ENCODE measurements at regions not wholly inside any gene's neighbourhood (a gene's known extent, or its start where the extent isn't known, plus 50 kb on each side); places are given as distances from the start of the nearest gene placed in this dataset.

DNA sequence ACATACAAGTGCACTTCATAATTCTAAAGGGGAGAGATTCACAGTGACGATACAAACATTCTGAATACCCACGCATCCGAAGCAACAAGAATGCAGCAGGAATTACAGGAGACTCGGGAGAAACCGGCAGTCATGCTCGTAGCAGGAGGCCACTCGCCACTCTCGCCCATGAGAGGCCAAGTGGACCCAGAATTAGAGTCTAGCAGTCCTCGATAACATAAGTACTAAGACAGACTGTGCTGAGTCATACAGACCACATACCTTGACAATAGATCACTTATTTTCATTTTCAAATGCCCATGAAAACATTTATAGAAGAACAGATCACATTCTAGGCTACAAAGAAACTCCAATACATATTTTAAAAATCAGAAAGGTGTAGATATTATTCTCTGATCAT lies 299.1 kb upstream of the TSHZ3 start:
- TF ChIP-seq, protein P1, sequence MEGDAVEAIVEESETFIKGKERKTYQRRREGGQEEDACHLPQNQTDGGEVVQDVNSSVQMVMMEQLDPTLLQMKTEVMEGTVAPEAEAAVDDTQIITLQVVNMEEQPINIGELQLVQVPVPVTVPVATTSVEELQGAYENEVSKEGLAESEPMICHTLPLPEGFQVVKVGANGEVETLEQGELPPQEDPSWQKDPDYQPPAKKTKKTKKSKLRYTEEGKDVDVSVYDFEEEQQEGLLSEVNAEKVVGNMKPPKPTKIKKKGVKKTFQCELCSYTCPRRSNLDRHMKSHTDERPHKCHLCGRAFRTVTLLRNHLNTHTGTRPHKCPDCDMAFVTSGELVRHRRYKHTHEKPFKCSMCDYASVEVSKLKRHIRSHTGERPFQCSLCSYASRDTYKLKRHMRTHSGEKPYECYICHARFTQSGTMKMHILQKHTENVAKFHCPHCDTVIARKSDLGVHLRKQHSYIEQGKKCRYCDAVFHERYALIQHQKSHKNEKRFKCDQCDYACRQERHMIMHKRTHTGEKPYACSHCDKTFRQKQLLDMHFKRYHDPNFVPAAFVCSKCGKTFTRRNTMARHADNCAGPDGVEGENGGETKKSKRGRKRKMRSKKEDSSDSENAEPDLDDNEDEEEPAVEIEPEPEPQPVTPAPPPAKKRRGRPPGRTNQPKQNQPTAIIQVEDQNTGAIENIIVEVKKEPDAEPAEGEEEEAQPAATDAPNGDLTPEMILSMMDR (IDR thresholded peaks at IDR 0.05; ENCODE audit: unreplicated experiment), result no peak
- no peaks in the 10 kb centered on the region for H3K27me3 Mint-ChIP-seq
- no peak overlapping the region for H3K27ac Mint-ChIP-seq
- H3K36me3 Mint-ChIP-seq (ENCODE audit: insufficient read depth), result no peaks in the 10 kb centered on the region
- no peaks in the 10 kb centered on the region for H3K9me3 Mint-ChIP-seq (ENCODE audit: low read depth)
- H3K4me1 Mint-ChIP-seq (ENCODE audit: low read depth), result peaks cover 9% of the 10 kb centered on the region
- DNase-seq (ENCODE audit: low spot score, unreplicated experiment), result no peak
- H3K4me3 Mint-ChIP-seq (ENCODE audit: low read depth), result no peak overlapping the region

DNA sequence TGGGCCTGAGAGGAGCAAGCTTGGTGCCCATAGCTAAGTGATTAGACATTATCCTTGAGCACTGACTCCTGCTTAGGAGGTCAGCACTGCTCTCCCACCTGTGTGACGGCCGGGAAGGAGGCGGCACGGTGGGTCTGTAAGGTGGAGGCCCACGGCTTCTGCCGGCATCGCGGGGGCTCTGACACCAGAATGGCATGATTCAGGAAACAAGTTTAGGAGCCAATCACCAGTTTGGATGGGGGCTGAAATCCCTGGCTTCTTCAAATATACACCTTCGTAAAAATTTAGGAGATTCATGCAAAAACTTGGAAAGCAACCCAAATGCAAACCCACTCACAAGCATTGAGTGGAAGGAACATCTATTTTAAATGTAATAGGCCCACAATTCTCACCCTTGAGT lies 307.3 kb upstream of the TSHZ3 start:
- Mint-ChIP-seq H3K27me3 (peaks cover 33% of the 10 kb centered on the region), H3K4me1 (ENCODE audit: low read depth) (peaks cover 7% of the 10 kb centered on the region), H3K27ac (no peak overlapping the region), H3K4me3 (ENCODE audit: low read depth) (no peak overlapping the region), H3K36me3 (ENCODE audit: insufficient read depth) (no peaks in the 10 kb centered on the region), H3K9me3 (ENCODE audit: low read depth) (peaks cover 4% of the 10 kb centered on the region)
- DNase-seq (ENCODE audit: low spot score, unreplicated experiment), result no peak
- TF ChIP-seq, protein P1 (IDR thresholded peaks at IDR 0.05; ENCODE audit: unreplicated experiment), result no peak

- H3K27ac Mint-ChIP-seq, result no peak overlapping the region
- H3K4me3 Mint-ChIP-seq (ENCODE audit: low read depth), result no peak overlapping the region
- H3K9me3 Mint-ChIP-seq (ENCODE audit: low read depth), result peaks cover 4% of the 10 kb centered on the region
- TF ChIP-seq, protein P1 (IDR thresholded peaks at IDR 0.05; ENCODE audit: unreplicated experiment), result no peak
- DNase-seq (ENCODE audit: low spot score, unreplicated experiment), result no peak
- no peaks in the 10 kb centered on the region for H3K4me1 Mint-ChIP-seq (ENCODE audit: low read depth)
- H3K36me3 Mint-ChIP-seq (ENCODE audit: insufficient read depth), result no peaks in the 10 kb centered on the region
- H3K27me3 Mint-ChIP-seq, result peaks cover 36% of the 10 kb centered on the region
Measured at GRCh38 chr19:31658993-31659896, 310.0 kb upstream of the TSHZ3 start.

GRCh38 chr19:31659897-31660210 lies 310.6 kb upstream of the TSHZ3 start:
- TF ChIP-seq, protein P1 (IDR thresholded peaks at IDR 0.05; ENCODE audit: unreplicated experiment), result no peak
- Mint-ChIP-seq H3K27ac (no peak overlapping the region), H3K4me1 (ENCODE audit: low read depth) (no peaks in the 10 kb centered on the region), H3K9me3 (ENCODE audit: low read depth) (peaks cover 2% of the 10 kb centered on the region), H3K4me3 (ENCODE audit: low read depth) (no peak overlapping the region), H3K27me3 (peaks cover 39% of the 10 kb centered on the region), H3K36me3 (ENCODE audit: insufficient read depth) (no peaks in the 10 kb centered on the region)
- no peak for DNase-seq (ENCODE audit: low spot score, unreplicated experiment)

DNA sequence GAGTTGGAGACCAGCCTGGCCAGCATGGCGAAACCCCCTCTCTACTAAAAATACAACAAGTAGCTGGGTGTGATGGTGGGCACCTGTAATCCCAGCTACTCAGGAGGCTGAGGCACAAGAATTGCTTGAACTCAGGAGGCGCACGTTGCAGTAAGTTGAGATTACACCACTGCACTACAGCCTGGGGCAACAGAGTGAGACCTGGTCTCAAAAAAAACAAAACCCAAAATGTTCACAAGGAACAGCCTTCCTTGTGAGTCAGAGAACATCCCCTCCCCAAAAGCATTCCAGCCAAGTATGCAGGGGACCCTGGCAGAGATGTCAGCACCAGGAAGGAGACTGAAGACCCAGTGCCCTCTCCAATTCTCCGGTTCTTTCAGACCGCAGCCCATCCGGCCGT lies 314.9 kb upstream of the TSHZ3 start:
- peaks cover 24% of the 10 kb centered on the region for H3K27me3 Mint-ChIP-seq
- H3K4me1 Mint-ChIP-seq (ENCODE audit: low read depth), result no peaks in the 10 kb centered on the region
- H3K27ac Mint-ChIP-seq, result no peak overlapping the region
- TF ChIP-seq, protein P1 (IDR thresholded peaks at IDR 0.05; ENCODE audit: unreplicated experiment), result no peak
- H3K4me3 Mint-ChIP-seq (ENCODE audit: low read depth), result no peak overlapping the region
- H3K36me3 Mint-ChIP-seq (ENCODE audit: insufficient read depth), result no peaks in the 10 kb centered on the region
- no peak for DNase-seq (ENCODE audit: low spot score, unreplicated experiment)
- H3K9me3 Mint-ChIP-seq (ENCODE audit: low read depth), result no peaks in the 10 kb centered on the region
